Suppressor macrophage treated with lipopolysaccharide for 1 hour (primary cell): ENCODE measurements at regions not wholly inside any gene's neighbourhood (a gene's known extent, or its start where the extent isn't known, plus 50 kb on each side); places are given as distances from the start of the nearest gene placed in this dataset.

Experiments
- DNase-seq, 3 donors: peaks; one replicate each; pipeline ENCODE4 v3.0.0-alpha.2; 2020 to 2022

DNA sequence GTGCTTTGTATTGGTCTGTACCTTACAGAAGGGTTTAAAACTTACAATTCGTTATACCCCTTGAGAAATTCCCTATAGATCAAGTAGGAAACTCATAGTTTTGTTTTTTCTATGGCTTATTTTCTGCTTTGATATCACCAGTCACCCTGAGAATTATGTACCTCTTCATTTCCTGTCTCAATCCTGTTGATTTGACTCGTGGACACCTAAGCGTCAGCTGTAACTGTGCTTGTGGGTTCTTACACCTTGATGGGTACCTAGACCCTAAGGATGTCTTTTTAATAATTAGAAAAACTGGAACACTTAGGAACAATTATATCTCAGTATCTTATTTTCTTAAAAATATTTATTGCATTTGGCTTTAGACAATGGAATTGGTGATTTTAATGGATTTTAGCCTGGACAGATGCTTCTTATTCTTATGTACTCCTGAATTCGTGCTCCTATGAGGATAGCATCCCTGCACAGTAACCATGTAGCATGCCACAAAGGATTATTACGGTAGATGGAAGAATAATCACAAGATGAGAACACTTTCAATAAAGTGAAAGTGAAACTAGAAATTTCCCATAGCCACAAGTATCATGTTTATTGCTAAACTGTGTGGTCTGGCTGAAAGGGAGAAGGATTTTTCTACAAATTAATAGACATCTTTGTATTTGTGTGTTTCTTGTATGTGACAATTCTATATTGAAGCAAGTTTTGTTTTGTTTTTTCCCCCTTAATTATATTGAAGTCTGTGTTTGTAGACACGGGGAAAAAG is 1920.3 kb upstream of the WWC1 start:
- no peak for DNase-seq

DNA sequence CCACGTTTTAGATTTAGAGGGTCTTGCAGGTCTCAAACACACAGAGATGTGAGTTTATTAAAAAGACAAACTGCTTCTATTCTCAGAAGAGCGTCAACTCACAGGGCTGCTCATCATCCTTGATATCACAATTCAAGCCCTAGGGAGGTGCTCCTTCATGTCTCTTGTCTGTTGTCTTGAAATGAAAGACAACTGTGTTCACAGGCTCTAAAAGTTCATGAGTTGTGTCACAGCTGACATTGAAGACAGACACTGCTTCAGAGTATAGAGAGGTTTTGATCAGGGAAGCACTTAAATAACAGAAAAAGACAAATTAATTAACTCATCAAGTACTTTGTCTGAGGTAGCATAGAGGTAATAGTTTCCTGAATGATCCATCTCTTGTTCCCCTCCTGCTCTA is 1917.6 kb upstream of the WWC1 start:
- no peak for DNase-seq

DNA sequence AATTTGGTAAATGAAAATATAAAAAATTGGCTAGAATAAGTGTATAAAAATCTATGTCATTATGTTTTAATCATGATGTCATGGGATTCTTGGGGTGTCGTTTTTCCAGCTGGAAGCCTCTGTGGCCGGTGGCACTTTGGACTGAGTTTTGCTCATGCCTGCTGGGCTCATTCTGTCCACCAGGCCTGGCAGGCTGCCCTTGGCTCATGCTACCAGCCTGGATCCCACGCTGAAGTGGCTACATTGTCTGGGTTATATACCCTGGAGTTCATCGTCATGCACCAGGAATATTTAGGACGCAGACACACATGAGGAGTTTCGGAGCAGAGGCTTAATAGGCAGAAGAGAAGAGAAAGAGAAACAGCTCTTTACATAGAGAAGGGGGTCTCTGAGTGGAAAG is 1913.7 kb upstream of the WWC1 start:
- DNase-seq, result no peak

DNA sequence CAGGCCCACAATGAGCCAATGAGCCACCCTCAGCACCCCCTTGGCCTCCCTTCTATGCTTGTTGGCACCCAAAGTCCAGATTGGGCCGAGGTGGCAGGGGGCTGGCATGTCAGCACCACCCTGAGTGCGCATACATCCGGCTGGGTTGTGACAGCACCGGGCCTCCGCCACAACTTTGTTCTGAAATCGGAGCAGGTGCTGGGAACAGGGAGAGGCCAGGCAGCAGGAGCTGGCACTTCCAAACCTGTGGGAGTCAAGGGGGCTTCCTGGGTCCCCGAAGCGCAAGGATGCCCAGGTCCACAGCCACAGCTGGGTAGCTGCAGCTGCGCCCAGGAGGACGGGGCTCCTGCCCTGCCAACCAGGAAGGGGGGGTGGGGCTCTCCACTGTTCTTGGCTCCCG is 1911.9 kb upstream of the WWC1 start:
- no peak for DNase-seq

DNA sequence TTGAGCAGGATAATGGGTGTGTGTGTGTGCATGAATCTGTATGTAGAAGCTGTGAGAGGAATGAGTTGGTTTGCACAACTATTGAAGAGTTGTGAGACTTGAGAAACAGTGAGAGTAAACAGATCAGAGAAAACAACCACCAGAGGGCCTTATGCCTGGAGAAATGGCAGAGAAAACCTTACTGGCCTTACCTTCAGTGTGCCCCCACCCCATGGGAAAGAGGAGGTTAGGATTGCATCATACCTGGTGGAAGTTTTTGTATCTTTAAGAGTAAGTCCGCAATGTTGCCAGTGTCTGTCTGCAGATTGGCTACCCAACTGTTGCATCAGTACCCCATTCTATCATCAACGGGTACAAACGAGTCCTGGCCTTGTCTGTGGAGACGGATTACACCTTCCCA is 1909.4 kb upstream of the WWC1 start:
- no peak for DNase-seq

DNA sequence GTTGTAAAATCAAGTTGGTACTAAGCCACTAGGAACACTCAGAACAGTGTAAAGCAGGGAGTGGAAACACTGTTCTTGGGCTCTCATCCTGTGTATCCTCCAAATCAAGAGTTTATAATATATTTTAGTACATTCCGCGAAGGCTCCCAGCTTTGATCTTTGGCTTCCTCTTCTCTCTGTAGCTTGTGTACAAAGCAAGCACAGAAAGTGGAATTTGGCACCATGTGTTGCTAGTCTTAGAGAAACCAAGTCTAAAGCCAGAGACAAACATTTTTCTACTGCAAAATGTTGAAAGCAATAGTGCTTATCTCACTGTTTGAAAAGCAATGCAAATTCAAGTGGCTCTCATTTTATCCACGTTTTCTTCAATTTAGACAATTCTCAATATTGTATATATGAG is 1893.3 kb upstream of the WWC1 start:
- no peak for DNase-seq

DNA sequence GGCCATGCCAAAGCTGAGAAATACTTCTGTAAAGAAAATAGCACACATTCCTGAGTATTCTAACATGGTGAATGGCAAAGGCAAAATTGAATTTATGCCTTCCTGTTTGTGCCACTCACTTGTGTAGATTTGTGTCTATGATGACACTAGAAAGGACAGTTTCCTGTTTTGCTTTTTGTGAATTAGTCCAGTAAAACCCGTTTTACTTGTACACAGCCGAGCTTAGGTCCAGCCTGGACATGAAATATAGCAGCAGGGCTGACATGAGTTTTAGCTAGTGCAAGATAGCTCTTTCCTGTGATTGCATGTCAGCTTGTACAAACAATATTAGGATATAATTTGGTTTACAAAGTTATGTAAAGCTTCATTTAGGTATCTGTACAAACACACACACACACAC is 1891.7 kb upstream of the WWC1 start:
- DNase-seq, result no peak

DNA sequence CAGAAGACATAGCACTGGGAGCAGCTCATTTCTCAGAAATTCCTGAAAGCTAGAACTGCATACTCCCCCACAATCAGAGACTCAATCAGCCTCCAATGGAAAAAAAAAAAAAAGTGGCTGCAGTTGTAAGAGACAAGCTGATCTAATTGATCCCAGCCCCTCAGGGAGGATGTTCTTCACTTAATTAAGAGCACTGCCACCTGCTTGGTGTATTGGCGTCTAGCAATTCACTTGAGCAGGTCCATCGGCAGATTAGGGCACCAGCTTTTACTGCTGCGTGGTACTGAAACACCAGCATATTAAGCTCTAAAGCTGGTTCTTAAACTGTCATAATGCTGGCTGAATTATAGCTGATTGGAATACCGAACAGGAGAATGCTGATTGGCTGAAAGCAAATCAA is 1890.1 kb upstream of the WWC1 start:
- DNase-seq, result no peak

DNA sequence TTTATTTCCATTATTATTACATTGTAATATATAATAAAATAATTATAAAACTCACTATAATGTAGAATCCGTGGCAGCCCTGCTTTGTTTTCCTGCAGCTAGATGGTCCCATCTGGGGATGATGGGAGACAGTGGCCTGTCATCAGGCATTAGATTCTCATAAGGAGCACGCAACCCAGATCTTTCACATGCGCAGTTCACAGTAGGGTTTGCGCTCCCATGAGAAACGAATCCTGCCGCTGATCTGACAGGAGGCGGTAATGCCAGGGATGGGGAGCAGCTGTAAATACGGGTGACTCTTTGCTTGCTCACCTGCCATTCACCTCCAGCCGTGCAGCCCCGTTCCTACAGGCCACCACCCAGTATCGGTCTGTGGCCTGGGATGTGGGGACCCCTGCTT is 1879.3 kb upstream of the WWC1 start:
- DNase-seq, result no peak

DNA sequence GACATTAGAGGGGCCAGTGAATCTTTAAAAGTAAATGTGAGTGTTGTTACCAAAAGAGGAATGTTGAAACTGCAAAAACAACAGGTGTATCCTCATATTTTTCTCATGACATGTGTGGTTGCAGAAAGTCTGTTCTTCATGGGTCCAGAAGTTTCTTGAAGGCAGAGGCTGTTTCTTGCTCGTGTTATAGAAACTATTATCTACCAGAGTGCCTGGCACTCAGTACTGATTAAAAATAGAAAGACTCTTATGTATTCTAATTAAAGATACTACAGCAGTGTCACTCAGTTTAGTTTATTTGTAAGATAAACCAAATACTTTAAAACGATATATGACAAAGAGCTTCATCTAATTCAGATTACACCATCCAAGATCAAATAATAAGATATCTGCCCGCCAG is 1864.2 kb upstream of the WWC1 start:
- DNase-seq, result no peak

DNA sequence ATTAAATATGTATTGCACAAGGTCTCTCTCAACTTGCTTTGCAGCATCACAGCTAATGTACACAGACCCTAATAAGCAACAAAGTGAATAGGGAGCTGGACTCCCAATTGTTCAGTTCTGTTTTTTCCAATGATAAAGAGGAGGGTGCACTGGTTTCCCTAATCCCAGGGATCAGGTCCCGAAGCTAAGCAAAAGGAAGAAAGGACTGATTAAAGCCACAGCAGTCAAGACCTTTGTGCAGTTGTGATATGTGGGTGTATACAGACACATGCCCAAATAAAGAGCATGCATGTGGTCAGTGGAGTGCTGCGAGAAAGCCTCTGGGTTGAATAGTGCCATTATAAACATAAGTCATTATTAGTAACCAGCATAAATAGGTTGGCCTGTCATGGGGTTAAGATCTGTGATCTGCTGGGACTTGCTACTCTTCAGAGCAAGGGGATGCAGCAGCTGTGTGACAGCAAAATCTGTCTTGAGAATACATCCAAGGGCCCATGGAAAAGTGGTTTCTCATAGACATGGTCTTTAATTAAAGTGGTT is 1863.1 kb upstream of the WWC1 start:
- no peak for DNase-seq

DNA sequence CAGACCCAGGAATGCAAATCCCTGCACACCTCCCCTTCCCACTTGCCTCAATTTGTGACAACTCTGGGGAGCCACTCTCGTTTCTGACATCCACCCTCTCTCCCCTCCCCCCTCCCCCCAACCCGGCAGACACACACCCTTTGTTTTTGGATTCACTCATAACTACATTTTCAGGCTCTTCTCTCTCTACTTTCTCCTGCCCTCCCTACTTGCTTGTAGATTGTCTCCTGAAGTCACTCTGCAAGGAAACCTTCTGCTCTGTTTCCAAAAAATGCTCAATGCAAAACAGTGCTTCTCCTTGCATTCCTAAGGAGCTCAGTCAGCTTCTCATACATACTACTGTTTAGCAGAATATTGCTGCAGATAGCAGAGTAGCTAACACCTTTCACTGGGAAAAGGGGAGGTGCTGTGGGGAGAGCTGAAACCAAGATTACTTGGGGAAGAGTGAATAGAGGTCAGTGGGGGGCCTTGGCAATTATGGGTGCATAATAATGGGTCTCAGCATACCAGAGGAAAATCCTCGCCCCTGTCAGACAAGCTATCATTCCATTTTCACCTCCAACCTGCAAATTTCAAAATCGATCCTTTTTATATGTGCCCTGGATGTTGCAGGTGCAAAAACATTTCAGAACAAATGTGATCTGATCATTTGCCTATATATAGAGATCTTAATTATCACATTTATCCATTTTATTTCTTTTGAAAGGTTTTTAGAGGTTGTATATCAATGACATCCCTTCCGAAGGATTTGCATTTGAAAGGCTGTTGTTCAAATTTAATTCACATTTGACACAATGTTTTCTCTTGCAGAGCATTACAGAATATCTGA is 1860.7 kb upstream of the WWC1 start:
- no peak for DNase-seq

DNA sequence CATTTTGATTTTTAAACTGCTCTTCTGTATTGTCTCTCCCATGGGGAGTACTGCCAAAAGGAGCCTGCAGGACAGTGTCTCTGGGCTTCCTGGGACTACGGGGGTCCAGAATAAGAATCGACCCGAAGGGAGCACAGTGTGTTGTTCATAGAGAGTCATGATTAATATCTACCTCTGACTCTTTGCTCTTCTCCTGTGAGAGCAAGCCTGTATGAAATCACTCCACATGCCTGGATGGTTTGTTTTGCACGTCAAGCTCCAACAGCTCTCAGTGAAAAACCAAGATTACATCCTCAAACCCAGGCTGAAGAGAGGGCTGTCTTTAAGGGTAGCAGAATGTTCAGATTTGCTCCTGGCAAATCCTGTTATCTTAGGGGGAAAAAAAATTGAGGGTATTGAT is 1860.0 kb upstream of the WWC1 start:
- no peak for DNase-seq

DNA sequence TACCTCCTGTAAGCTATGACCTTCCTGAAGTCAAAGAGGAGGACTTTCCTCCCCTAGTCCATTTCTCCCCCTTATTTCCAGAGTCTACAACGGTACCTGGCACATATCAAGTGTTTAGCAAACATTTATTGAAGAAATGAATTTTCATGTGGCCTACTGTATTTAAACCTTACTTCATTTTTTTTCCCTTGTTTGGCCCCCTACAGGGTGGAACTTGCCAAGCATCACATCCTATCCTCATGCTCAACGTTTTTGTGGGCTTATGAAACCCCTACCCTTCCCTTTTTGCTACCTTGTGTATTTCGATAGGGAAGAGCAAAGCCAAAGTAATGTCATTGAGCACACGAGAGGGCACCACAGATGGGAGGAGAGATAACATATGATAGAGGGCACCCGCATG is 1857.8 kb upstream of the WWC1 start:
- no peak for DNase-seq

DNA sequence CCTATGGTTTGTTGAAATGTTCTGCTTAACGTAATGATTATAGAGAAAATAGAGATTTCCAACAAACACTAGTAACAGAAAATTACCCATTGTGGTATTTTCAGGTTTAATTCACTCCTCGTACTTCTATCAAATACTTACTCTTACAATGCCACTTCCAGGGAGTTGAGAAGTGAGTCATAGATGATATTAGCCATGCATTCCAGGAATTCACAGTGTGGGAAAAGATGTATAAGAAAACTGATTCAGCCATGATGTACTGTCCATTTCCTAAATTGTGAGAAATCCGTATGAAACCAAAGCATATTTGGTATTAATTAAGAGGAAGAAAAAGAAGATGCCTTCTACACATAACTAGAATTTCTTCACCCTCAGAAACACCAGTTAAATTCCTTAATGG is 1854.6 kb upstream of the WWC1 start:
- DNase-seq, result no peak

DNA sequence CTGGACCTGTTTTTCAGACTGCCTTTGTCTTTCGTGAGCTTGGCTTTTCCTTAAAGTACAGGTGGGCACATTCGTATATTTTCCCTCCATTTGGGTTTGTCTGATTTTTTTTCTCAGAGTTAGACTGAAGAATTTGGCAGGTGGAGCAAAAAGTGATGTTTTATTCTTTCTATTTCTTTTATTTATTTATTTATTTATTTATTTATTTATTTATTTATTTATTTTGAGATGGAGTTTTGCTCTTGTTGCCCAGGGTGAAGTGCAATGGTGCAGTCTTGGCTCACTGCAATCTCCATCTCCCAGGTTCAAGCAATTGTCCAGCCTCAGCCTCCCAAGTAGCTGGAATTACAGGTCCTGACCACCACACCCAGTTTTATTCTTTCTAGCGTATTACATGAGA is 1805.1 kb upstream of the WWC1 start:
- no peak for DNase-seq

DNA sequence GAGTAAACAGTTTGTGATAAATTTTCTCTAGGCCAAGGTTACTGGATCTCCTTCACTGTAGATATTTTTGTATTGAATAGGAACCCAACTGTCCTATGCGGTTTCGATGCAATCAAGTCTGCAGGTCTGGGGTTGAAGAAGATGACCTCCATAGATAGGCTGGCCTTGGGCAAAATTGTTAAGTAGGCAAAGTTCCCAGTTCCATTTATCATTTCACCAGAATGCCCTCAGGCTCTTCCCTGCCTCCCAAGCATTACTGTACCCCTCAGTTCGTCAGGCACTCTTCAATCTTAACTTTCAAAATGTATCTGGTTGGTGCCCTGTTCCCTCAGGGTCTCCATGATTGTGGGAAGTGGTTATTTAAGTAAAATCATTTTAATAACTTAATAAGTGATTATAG is 1802.9 kb upstream of the WWC1 start:
- DNase-seq, result no peak

DNA sequence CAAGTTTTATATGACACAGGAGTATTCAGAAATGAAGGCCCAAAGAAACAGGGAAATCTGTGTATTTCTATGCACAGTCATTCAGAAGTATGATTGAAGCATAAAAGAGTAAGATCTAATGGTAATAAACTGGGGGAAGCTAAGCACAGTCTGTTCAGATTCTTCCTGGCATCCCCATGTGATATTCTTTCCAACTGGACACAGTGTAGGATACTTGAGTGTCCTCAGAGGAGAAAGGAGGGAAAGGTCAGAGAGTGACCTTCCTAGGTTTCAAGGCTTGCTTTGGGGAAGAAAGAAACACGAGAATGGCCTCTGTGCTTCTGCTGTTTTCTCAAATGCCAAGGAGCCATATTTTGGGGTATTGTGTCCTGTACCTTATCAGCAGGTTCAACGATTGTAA is 1798.4 kb upstream of the WWC1 start:
- DNase-seq, result no peak

DNA sequence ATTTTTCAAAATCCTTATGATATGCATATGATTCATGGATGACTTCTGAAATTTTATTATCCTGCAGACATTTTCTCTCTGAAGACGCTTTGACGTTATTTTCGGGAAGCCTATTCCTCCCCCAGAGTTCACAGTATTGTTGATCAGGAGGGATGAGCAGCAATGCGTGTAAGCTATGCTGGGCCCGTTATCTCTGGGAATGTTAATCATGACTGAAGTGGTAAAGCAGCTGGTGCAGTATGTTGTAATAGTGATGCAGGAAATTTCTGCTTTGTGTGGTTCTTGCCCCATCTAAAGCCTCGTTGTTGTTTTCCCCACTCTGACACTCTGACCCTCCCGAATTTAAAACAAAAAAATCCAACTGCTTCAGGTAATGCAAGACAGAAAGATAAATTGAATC is 1797.8 kb upstream of the WWC1 start:
- no peak for DNase-seq

DNA sequence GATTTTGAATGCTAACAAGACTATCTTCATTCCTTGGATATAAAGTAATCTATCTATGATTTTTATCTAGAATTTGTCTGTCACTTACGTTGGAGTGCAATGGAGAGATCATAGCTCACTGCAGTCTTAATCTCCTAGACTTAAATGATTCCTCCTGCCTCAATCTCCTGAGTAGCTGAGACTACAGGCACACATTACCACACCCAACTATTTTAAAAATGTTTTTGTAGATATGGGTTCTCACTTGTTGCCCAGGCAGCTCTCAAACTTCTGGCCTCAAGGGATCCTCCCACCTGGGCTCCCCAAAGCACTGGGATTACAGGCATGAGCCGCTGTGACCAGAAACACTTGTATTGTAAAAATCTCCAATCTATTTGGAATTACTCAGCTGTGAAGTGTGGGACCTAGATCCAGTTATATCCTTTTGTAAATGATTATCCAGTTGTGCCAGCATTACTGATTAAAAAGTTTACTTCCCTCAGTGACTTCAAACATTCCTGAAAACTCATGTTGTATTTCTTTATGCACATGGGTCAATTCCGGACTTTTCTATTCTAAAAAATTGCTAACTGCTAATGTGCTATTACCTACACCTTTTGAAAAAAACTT is 1793.8 kb upstream of the WWC1 start:
- DNase-seq, result no peak

DNA sequence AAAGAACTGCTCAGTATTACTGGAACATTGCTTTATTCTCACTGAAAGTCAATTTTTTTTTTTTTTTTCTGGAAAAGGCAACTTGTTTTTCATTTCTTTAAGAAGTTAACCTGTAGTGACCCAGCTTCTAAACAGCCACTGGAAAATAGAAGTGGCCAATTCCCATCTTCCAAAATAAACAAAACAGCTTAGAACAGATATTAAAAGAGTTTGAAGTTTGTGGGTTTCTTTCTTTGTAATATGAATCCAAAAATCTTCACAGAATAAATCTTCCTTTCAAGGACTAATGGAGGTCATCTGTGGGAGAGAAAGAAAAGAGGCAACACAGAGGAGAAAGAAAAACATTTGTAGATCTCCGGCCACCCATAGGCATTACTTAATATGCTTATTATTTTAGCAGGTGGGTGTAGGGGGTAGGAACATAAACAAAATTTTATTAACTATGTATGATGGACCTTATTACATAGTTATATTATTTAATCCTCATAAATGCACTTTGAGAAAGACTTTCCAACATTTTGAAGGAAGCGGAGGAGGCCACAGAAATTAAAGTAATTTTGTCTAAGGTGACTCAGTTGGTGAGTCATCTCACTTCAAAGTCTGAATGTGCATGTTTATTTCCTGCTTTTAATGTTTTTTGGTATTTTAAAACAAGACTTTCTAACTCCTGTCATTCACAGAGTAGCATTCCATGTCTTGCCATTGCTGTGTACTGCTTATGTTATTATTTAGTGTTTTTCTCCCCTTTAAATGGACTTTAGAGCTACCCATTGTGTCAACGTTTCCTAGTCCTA is 1791.8 kb upstream of the WWC1 start:
- no peak for DNase-seq

DNA sequence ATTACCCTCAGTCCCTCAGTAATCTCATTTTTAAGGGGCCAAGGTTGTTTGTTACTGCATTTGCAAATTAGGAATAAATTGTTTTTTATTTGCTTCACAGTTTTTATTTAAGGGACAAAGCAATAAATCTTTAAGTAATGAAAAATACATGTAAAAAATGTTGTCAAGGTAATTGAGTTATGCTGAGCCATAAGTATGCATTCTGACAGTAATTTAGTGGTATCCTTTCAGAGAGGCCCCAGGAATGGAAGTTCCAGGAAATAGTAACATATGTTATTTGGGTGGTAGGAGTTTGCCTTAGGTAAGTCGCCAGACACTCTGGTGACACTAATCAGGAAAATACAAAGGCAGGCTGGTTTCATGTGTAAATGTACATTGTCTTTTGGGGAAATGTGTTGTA is 1787.9 kb upstream of the WWC1 start:
- no peak for DNase-seq

DNA sequence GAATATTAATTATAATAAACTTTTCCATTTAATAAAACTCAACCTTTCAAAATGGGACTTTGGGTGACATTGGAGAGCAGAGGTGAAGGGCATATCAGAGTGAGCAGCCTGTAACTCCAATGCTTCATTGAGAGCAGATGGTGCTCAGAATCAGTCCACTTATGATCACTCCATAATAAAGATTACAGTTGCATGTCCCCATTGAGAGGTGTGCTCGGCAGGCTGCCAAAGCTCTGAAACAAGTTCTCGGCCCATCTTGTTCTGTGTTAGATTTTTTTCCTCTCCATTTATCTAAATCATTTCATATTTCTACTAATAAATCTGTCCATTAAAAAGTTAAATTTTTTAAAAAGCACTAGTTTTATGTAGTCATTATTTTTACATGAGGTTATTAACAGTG is 1786.4 kb upstream of the WWC1 start:
- DNase-seq, result no peak
